Fibroblast of lung (primary cell): ENCODE measurements at regions not wholly inside any gene's neighbourhood (a gene's known extent, or its start where the extent isn't known, plus 50 kb on each side); places are given as distances from the start of the nearest gene placed in this dataset.

Source experiments
- DNase-seq, 2 donors: peaks; one replicate each; pipeline versions ENCODE4 v3.0.0 to v3.0.0-alpha.2; 2010; ENCODE audit warnings: low read depth in 2 of 2
- H2AFZ ChIP-seq: 2 replicates; pipeline ENCODE4 v1.5.1; 2012; ENCODE audit warnings: low read length, control low read depth, inconsistent platforms
- H3K27ac ChIP-seq: 2 replicates; pipeline ENCODE4 v1.5.1; 2011; ENCODE audit warnings: low read length, control low read depth; ENCODE audit not compliant: insufficient read depth
- H3K27me3 ChIP-seq: 2 replicates; pipeline ENCODE4 v1.5.1; 2011; ENCODE audit warnings: mild to moderate bottlenecking, low read length; ENCODE audit not compliant: control insufficient read depth, insufficient read depth
- H3K36me3 ChIP-seq: 2 replicates; pipeline ENCODE4 v1.5.1; 2011; ENCODE audit warnings: low read length; ENCODE audit not compliant: control insufficient read depth, insufficient read depth
- H3K4me1 ChIP-seq: 2 replicates; pipeline ENCODE4 v1.5.1; 2011; ENCODE audit warnings: low read length; ENCODE audit not compliant: control insufficient read depth, insufficient read depth; ENCODE audit errors: extremely low read depth
- H3K4me2 ChIP-seq: 2 replicates; pipeline ENCODE4 v1.5.1; 2011; ENCODE audit warnings: low read length, control low read depth; ENCODE audit not compliant: insufficient read depth; ENCODE audit errors: extremely low read depth
- H3K4me3 ChIP-seq, 4 experiments: fragments of 200-600 bp in 1 of 4; sonication (generic) in 1 of 4; replicated peaks in 1 of 4; 2 replicates each; pipeline ENCODE4 v1.5.1; 2011 to 2016; ENCODE audit warnings: low read length in 4 of 4, low read depth in 3 of 4, mild to moderate bottlenecking in 3 of 4, control low read depth in 2 of 4, inconsistent platforms in 1 of 4, mixed read lengths in 1 of 4; ENCODE audit not compliant: insufficient read depth in 1 of 4; ENCODE audit errors: control extremely low read depth in 1 of 4
- H3K79me2 ChIP-seq: 2 replicates; pipeline ENCODE4 v1.5.1; 2012; ENCODE audit warnings: mild to moderate bottlenecking, low read length, inconsistent platforms; ENCODE audit not compliant: control insufficient read depth, insufficient read depth
- H3K9ac ChIP-seq: 2 replicates; pipeline ENCODE4 v1.5.1; 2011; ENCODE audit warnings: mild to moderate bottlenecking, low read length, control low read depth; ENCODE audit not compliant: insufficient read depth
- H3K9me3 ChIP-seq: 2 replicates; pipeline ENCODE4 v1.5.1; 2012; ENCODE audit warnings: low read depth, low read length; ENCODE audit not compliant: control insufficient read depth, insufficient read depth
- H4K20me1 ChIP-seq: 2 replicates; pipeline ENCODE4 v1.5.1; 2011; ENCODE audit warnings: low read length; ENCODE audit not compliant: control insufficient read depth, insufficient read depth; ENCODE audit errors: extremely low read depth
- EZH2 ChIP-seq: IDR thresholded peaks from 2 replicates; pipeline ENCODE4 v1.5.1; 2012; ENCODE audit warnings: low read length, control low read depth, mild to moderate bottlenecking; ENCODE audit errors: missing control alignments
- TF ChIP-seq, protein P1 (sequence below), 2 donors: IDR thresholded peaks in 1 of 2; conservative IDR thresholded peaks in 1 of 2; 1 replicate in 1 of 2; 2 replicates in 1 of 2; pipeline ENCODE4 v1.5.1; 2011 to 2012; ENCODE audit warnings: low read length in 2 of 2, control low read depth in 1 of 2, inconsistent platforms in 1 of 2, low read depth in 1 of 2, mild to moderate bottlenecking in 1 of 2

DNA sequence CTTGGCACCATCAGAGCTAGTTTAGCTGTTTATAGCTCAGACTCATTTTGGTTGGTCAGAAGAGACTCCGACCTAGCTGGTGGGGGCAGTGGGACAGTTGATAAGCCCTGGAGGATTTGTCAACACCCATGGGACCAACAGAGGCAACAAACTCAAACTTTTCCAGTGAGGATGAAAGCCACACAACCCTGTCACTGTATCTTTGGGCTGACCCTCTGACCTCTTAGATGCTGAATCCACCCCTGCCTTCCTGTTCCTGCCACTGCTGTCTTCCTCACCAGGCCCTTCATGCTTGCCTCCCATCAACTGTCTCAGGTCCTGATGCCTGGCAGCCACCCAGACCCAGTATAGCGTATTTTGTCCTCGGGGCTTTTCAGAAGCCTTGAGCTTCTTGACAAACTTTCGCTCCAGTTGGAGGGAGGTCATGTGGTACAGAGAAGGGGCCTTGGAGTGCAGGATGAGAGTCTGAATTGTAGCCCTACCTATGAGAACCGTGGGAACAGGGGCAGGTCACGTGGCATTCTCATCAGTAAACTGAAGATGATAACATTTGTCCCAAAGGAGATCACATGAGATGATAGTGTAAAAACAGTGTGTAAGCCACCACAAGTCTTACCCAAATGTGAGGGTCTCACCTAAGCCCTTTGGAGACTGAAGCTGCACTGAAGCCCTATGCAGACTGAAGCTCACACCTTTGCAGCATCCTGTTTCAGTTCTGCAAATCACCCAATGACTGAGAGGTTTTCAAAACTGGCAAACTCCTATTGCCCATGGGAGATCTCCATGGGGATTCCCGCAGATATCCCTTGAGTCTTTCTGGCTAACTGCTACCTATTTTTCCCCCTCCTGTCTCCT is 72.0 kb upstream of the F13A1 start:
- no peak for TF ChIP-seq EZH2
- TF ChIP-seq, protein P1, sequence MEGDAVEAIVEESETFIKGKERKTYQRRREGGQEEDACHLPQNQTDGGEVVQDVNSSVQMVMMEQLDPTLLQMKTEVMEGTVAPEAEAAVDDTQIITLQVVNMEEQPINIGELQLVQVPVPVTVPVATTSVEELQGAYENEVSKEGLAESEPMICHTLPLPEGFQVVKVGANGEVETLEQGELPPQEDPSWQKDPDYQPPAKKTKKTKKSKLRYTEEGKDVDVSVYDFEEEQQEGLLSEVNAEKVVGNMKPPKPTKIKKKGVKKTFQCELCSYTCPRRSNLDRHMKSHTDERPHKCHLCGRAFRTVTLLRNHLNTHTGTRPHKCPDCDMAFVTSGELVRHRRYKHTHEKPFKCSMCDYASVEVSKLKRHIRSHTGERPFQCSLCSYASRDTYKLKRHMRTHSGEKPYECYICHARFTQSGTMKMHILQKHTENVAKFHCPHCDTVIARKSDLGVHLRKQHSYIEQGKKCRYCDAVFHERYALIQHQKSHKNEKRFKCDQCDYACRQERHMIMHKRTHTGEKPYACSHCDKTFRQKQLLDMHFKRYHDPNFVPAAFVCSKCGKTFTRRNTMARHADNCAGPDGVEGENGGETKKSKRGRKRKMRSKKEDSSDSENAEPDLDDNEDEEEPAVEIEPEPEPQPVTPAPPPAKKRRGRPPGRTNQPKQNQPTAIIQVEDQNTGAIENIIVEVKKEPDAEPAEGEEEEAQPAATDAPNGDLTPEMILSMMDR (conservative IDR thresholded peaks at IDR 0.05 in 1 of 2, IDR thresholded peaks at IDR 0.05 in 1 of 2; ENCODE audit: low read depth in 1 of 2, low read length in 2 of 2) = no peak
- Histone ChIP-seq H3K9ac (no peak overlapping the region), H3K4me3 (no peak overlapping the region)

DNA sequence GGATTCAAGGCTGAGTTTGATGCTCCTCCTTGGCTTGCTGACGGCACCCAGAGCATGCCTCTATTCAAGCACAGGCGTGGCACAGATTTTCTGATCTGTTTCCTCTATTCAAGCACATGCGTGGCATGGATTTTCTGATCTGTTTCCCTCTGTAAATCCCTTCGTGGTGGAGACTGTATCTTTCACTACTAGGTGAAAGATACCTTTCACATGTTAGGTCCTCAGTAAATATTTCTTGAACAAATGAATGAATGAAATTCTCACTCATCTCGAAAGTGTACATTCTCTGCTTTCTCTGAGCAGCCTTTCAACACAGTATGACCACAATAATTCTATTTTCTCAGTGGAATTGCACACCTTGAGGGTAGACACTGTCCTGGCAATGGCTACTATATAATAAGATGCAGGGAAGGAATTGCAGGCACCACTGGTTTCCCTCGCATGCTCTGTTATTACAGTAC is 72.6 kb upstream of the F13A1 start:
- no peaks in the 10 kb centered on the region for H3K27me3 ChIP-seq
- no peaks in the 10 kb centered on the region for H3K9me3 ChIP-seq
- TF ChIP-seq EZH2 = no peak
- TF ChIP-seq, protein P1 (conservative IDR thresholded peaks at IDR 0.05 in 1 of 2, IDR thresholded peaks at IDR 0.05 in 1 of 2; ENCODE audit: low read depth in 1 of 2, low read length in 2 of 2) = no peak
- H3K9ac ChIP-seq = no peak overlapping the region
- no peak overlapping the region for H3K4me2 ChIP-seq
- no peak overlapping the region for H3K4me3 ChIP-seq
- no peaks in the 10 kb centered on the region for H3K36me3 ChIP-seq
- H3K4me1 ChIP-seq = no peaks in the 10 kb centered on the region
- no peak overlapping the region for H2AFZ ChIP-seq
- no peak for DNase-seq
- no peaks in the 10 kb centered on the region for H3K79me2 ChIP-seq
- no peaks in the 10 kb centered on the region for H4K20me1 ChIP-seq
- no peak overlapping the region for H3K27ac ChIP-seq

More for the DNA sequence above, 72.0 kb upstream of the F13A1 start:
- Histone ChIP-seq H4K20me1 (no peaks in the 10 kb centered on the region), H3K27me3 (no peaks in the 10 kb centered on the region), H3K4me2 (no peak overlapping the region), H3K4me1 (no peaks in the 10 kb centered on the region), H3K79me2 (no peaks in the 10 kb centered on the region), H3K27ac (no peak overlapping the region), H3K9me3 (no peaks in the 10 kb centered on the region), H3K36me3 (no peaks in the 10 kb centered on the region), H2AFZ (no peak overlapping the region)
- no peak for DNase-seq

DNA sequence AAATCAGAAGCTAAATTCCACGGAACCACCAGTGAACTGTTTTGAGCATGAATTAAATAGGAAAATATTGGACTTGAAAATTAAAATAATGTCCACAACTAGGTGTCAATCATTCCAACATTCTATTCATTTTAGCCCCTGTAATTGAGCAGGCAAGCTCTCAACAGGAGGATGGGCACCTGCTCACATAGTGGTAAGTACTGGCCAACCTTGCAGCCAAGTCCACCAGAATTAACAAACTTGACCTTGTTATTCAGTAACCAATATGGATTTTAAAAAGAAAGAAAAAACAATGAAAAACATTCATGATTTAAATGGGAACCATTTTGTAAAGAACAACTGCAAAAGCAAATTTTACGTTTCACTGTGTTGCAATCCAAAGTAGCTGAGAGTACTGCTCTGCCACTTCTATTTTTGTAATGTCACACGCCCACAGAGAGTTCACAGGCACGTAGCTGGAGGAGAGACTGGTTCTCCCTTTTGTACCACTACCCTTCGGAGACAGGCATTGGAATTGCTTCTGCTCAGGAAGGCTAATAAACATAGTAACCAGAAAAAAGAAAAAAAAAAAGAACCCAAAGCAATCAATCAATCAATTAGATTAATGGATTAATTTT is 75.2 kb upstream of the F13A1 start:
- DNase-seq = no peak
- Histone ChIP-seq H3K9me3 (no peaks in the 10 kb centered on the region), H3K27ac (no peak overlapping the region), H3K4me3 (no peak overlapping the region), H3K36me3 (no peaks in the 10 kb centered on the region), H3K27me3 (no peaks in the 10 kb centered on the region), H3K79me2 (no peaks in the 10 kb centered on the region), H2AFZ (no peak overlapping the region), H4K20me1 (no peaks in the 10 kb centered on the region), H3K4me1 (no peaks in the 10 kb centered on the region), H3K4me2 (no peak overlapping the region), H3K9ac (no peak overlapping the region)
- TF ChIP-seq EZH2 = no peak
- TF ChIP-seq, protein P1 (conservative IDR thresholded peaks at IDR 0.05 in 1 of 2, IDR thresholded peaks at IDR 0.05 in 1 of 2; ENCODE audit: low read depth in 1 of 2, low read length in 2 of 2) = no peak
